Endothelial cell of umbilical vein (primary cell): ENCODE measurements at regions not wholly inside any gene's neighbourhood (a gene's known extent, or its start where the extent isn't known, plus 50 kb on each side); places are given as distances from the start of the nearest gene placed in this dataset.

Source experiments
- BruUV-seq: library from RNA; stranded (reverse); fragments of 400-500 nt; replicated peaks from 2 replicates; lab custom pipeline; 2021; lab: Mats Ljungman, UMichigan
- CTCF ChIA-PET: fragments of 300-600, 350-600 bp; sonication (Branson Sonifier 250); formaldehyde crosslinking; loops from one replicate; lab custom pipeline; 2021; ENCODE audit warnings: antibody characterized with exemption, inconsistent platforms; lab: Charles Lee
- POLR2A ChIA-PET: fragments of 300-600, 350-600 bp; sonication (Branson Sonifier 250); formaldehyde crosslinking; loops from one replicate; lab custom pipeline; 2021; ENCODE audit warnings: antibody characterized with exemption, inconsistent platforms; lab: Charles Lee
- DNase-seq: peaks from one replicate; pipeline ENCODE4 v3.0.0-alpha.2; 2011; ENCODE audit warnings: low read depth, low spot score
- FAIRE-seq: peaks from 2 replicates; lab custom pipeline; 2011; peaks lifted over from hg19 to GRCh38; lab: Jason Lieb, UNC
- H2AFZ ChIP-seq: 2 replicates; pipeline ENCODE4 v1.6.0; 2012; ENCODE audit warnings: low read depth, low read length, control low read depth, inconsistent platforms
- H3K27ac ChIP-seq: 2 replicates; pipeline ENCODE4 v1.5.1; 2011; ENCODE audit warnings: low read depth, mild to moderate bottlenecking, control low read depth, low read length, moderate library complexity; ENCODE audit not compliant: insufficient read depth
- H3K27me3 ChIP-seq, 2 experiments: 2 replicates each; pipeline versions ENCODE4 v1.6.0 to v1.6.1; 2011; ENCODE audit warnings: low read length in 2 of 2, mixed read lengths in 1 of 2; ENCODE audit not compliant: control insufficient read depth in 2 of 2, insufficient read depth in 2 of 2
- H3K36me3 ChIP-seq, 2 experiments: 2 replicates in 1 of 2; 3 replicates in 1 of 2; pipeline ENCODE4 v1.5.1; 2011; ENCODE audit warnings: low read length in 2 of 2, mild to moderate bottlenecking in 1 of 2, moderate library complexity in 1 of 2; ENCODE audit not compliant: control insufficient read depth in 2 of 2, insufficient read depth in 2 of 2; ENCODE audit errors: extremely low read depth in 1 of 2
- H3K4me1 ChIP-seq: 3 replicates; pipeline ENCODE4 v1.5.1; 2011; ENCODE audit warnings: mild to moderate bottlenecking, low read length; ENCODE audit not compliant: control insufficient read depth, insufficient read depth; ENCODE audit errors: extremely low read depth
- H3K4me2 ChIP-seq: 2 replicates; pipeline ENCODE4 v1.6.1; 2011; ENCODE audit warnings: low read length, control low read depth, mixed read lengths; ENCODE audit not compliant: insufficient read depth
- H3K4me3 ChIP-seq, 3 experiments: fragments of 200-600 bp in 1 of 3; sonication (generic), shearing (Covaris generic) in 1 of 3; replicated peaks in 1 of 3; 2 replicates each; pipeline ENCODE4 v1.5.1; 2011 to 2016; ENCODE audit warnings: control low read depth in 3 of 3, low read length in 3 of 3, mild to moderate bottlenecking in 2 of 3, inconsistent platforms in 1 of 3, low read depth in 1 of 3, moderate library complexity in 1 of 3; ENCODE audit not compliant: insufficient read depth in 1 of 3
- H3K79me2 ChIP-seq: 2 replicates; pipeline ENCODE4 v1.6.0; 2012; ENCODE audit warnings: low read length, inconsistent platforms; ENCODE audit not compliant: control insufficient read depth, insufficient read depth
- H3K9ac ChIP-seq: replicated peaks from 2 replicates; pipeline ENCODE3; 2011; ENCODE audit warnings: low read length, control low read depth; ENCODE audit not compliant: insufficient read depth; ENCODE audit errors: extremely low read depth
- H3K9me1 ChIP-seq: replicated peaks from 3 replicates; pipeline ENCODE4 v1.6.0; 2011; ENCODE audit warnings: mild to moderate bottlenecking, low read length; ENCODE audit not compliant: control insufficient read depth, insufficient read depth; ENCODE audit errors: extremely low read depth
- H3K9me3 ChIP-seq: replicated peaks from 2 replicates; pipeline ENCODE4 v1.5.1; 2012; ENCODE audit warnings: low read length, inconsistent platforms; ENCODE audit not compliant: control insufficient read depth, insufficient read depth
- H4K20me1 ChIP-seq: replicated peaks from 2 replicates; pipeline ENCODE3; 2011; ENCODE audit warnings: mild to moderate bottlenecking, low read length; ENCODE audit not compliant: control insufficient read depth, insufficient read depth; ENCODE audit errors: extremely low read depth
- EZH2 ChIP-seq: IDR thresholded peaks from 2 replicates; pipeline ENCODE4 v1.6.1; 2012; ENCODE audit warnings: borderline replicate concordance, low read depth, mild to moderate bottlenecking, moderate library complexity, low read length, inconsistent platforms; ENCODE audit not compliant: severe bottlenecking
- FOS ChIP-seq: IDR thresholded peaks from 2 replicates; pipeline ENCODE4 v1.6.1; 2011; ENCODE audit warnings: mild to moderate bottlenecking, low read length, moderate library complexity, borderline replicate concordance; ENCODE audit not compliant: insufficient read depth
- GATA2 ChIP-seq: IDR thresholded peaks from 2 replicates; pipeline ENCODE4 v1.7.0; 2011; ENCODE audit warnings: low read depth, mild to moderate bottlenecking, moderate library complexity, mixed read lengths, low read length; ENCODE audit not compliant: insufficient read length, insufficient read depth
- JUN ChIP-seq: IDR thresholded peaks from 2 replicates; pipeline ENCODE4 v1.6.1; 2011; ENCODE audit warnings: borderline replicate concordance, low read depth; ENCODE audit not compliant: insufficient read length, insufficient read depth
- MYC ChIP-seq: IDR thresholded peaks from one replicate; pipeline ENCODE4 v1.6.1; 2011; ENCODE audit warnings: mild to moderate bottlenecking, low read depth, low read length
- POLR2A ChIP-seq: IDR thresholded peaks from 2 replicates; pipeline ENCODE4 v1.6.1; 2012; ENCODE audit warnings: low read depth, mild to moderate bottlenecking, control low read depth, low read length
- POLR2AphosphoS5 ChIP-seq: IDR thresholded peaks from 2 replicates; pipeline ENCODE4 v1.6.1; 2012; ENCODE audit warnings: low read depth, mild to moderate bottlenecking, control low read depth, low read length, moderate library complexity; ENCODE audit not compliant: insufficient read depth
- dilution Hi-C: fragments of 300-500 bp; cut with MboI; formaldehyde crosslinking; loops from one replicate; pipeline ENCODE4 v1.15.0; 2019; ENCODE audit warnings: low sequenced_read_pairs; ENCODE audit not compliant: extremely low pct_ligation_motif_present
- intact Hi-C: fragments of 100-400 bp; cut with micrococcal nuclease; formaldehyde crosslinking; loops from one replicate; pipeline ENCODE4 v1.10.0; 2022
- TF ChIP-seq, protein P1 (sequence below), 2 donors: IDR thresholded peaks; 1 replicate in 1 of 2; 2 replicates in 1 of 2; pipeline ENCODE4 v1.5.1; 2011; ENCODE audit warnings: low read length in 2 of 2, mild to moderate bottlenecking in 2 of 2, moderate library complexity in 2 of 2, control low read depth in 1 of 2, inconsistent platforms in 1 of 2, low read depth in 1 of 2; ENCODE audit not compliant: insufficient read depth in 1 of 2; ENCODE audit errors: extremely low read depth in 1 of 2
- TF ChIP-seq, protein P2 (sequence below): IDR thresholded peaks from 2 replicates; pipeline ENCODE4 v1.6.1; 2011; ENCODE audit not compliant: insufficient read depth, insufficient read length

DNA sequence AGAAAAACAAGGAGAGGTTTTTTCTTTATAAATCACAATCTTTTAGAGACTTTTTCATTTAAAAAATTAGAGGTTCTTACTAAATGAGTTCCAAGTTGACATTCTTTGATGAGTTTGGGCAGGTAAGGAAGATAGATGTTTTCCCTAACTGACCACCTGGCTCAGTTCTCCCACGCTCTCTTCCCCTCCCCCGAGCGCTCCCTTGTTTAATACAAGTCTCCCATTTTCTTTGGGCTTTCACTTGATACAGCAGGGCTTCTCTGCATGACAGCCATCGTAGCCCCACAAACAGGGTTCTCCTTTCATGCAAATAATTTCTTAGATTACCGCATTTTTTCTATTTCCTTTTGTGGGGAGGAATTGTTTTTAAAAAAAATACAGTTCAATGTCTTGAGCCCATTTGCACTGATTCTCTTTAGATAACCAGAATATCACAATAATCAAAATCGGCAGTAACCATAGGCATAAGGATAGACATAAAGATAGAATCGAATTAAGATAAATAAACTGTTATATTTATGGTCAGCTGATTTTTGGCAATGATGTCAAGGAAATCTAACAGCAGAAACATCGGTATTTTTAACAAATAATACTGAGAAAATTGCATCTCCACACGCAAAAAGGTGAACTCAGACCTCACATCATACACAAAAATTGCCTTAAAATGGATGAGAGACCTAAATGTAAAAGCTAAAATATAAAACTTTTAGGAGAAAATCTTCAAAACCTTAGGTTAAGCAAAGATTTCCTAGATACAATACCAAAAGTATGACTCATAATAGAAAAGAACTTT lies 325.4 kb downstream of the PIK3R1 start:
- intact Hi-C loops = no loop called here
- TF ChIP-seq, protein P1, sequence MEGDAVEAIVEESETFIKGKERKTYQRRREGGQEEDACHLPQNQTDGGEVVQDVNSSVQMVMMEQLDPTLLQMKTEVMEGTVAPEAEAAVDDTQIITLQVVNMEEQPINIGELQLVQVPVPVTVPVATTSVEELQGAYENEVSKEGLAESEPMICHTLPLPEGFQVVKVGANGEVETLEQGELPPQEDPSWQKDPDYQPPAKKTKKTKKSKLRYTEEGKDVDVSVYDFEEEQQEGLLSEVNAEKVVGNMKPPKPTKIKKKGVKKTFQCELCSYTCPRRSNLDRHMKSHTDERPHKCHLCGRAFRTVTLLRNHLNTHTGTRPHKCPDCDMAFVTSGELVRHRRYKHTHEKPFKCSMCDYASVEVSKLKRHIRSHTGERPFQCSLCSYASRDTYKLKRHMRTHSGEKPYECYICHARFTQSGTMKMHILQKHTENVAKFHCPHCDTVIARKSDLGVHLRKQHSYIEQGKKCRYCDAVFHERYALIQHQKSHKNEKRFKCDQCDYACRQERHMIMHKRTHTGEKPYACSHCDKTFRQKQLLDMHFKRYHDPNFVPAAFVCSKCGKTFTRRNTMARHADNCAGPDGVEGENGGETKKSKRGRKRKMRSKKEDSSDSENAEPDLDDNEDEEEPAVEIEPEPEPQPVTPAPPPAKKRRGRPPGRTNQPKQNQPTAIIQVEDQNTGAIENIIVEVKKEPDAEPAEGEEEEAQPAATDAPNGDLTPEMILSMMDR (IDR thresholded peaks at IDR 0.05; ENCODE audit: extremely low read depth in 1 of 2, insufficient read depth in 1 of 2, low read depth in 1 of 2, low read length in 2 of 2) = no peak
- TF ChIP-seq, protein P2, sequence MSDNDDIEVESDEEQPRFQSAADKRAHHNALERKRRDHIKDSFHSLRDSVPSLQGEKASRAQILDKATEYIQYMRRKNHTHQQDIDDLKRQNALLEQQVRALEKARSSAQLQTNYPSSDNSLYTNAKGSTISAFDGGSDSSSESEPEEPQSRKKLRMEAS = no peak
- TF ChIP-seq GATA2 (no peak), MYC (no peak), POLR2A (no peak), EZH2 (no peak), FOS (no peak), JUN (no peak), POLR2AphosphoS5 (no peak)
- Histone ChIP-seq H3K4me3 (no peak overlapping the region), H3K27me3 (peaks cover 4 to 15% of the 10 kb centered on the region in 2 experiments), H3K9me1 (no peaks in the 10 kb centered on the region), H3K36me3 (no peaks in the 10 kb centered on the region), H3K27ac (no peak overlapping the region), H4K20me1 (no peaks in the 10 kb centered on the region), H2AFZ (no peak overlapping the region), H3K9me3 (no peaks in the 10 kb centered on the region), H3K9ac (no peak overlapping the region), H3K79me2 (no peaks in the 10 kb centered on the region), H3K4me2 (no peak overlapping the region), H3K4me1 (no peaks in the 10 kb centered on the region)
- dilution Hi-C loops = no loop called here
- ChIA-PET CTCF (interaction anchor here (1.1 kb wide), 1 partner anchor 254 kb away, joined by 3 read pairs; no protein-coding TSS in a partner anchor), POLR2A (no interaction called here)
- DNase-seq (no peak), FAIRE-seq (no peak)
- no TSS peak for BruUV-seq
